IMR-90 (cell line): ENCODE measurements at regions not wholly inside any gene's neighbourhood (a gene's known extent, or its start where the extent isn't known, plus 50 kb on each side); places are given as distances from the start of the nearest gene placed in this dataset.

ENCODE experiments used
- ATAC-seq: fragments of 200-7000 bp; cut with Tn5 transposase; 2 replicates; pipeline ENCODE4 v1.9.1; 2020; ENCODE audit warnings: low read depth, mild to moderate bottlenecking, moderate library complexity
- BruUV-seq: library from RNA; stranded (reverse); fragments of 400-500 nt; replicated peaks from 2 replicates; lab custom pipeline; 2021; lab: Mats Ljungman, UMichigan
- CTCF ChIA-PET: fragments of 300-600 bp; formaldehyde crosslinking; extraction: SDS; loops from one replicate; lab custom pipeline; 2021; ENCODE audit warnings: antibody characterized with exemption; lab: Yijun Ruan, JAX
- POLR2A ChIA-PET: fragments of 300-600 bp; sonication (Branson Sonifier 250); formaldehyde crosslinking; loops from one replicate; lab custom pipeline; 2022; ENCODE audit warnings: antibody characterized with exemption; ENCODE audit not compliant: unreplicated experiment; lab: Charles Lee
- DNase-seq: peaks from one replicate; pipeline ENCODE4 v3.0.0; 2013
- H2AFZ ChIP-seq: replicated peaks from 2 replicates; pipeline ENCODE3; 2013; ENCODE audit warnings: low read length, mild to moderate bottlenecking; ENCODE audit not compliant: poor library complexity
- H2AK5ac ChIP-seq: 2 replicates; pipeline ENCODE4 v1.6.1; 2013; ENCODE audit warnings: low read depth, low read length, inconsistent platforms
- H2AK9ac ChIP-seq: replicated peaks from 2 replicates; pipeline ENCODE3; 2013; ENCODE audit warnings: mild to moderate bottlenecking, low read depth, low read length, moderate library complexity; ENCODE audit not compliant: poor library complexity
- H2BK120ac ChIP-seq: 2 replicates; pipeline ENCODE4 v1.6.1; 2013; ENCODE audit warnings: low read depth, low read length, inconsistent platforms
- H2BK15ac ChIP-seq: 3 replicates; pipeline ENCODE4 v1.6.1; 2013; ENCODE audit warnings: low read depth, low read length, inconsistent platforms
- H2BK20ac ChIP-seq: 2 replicates; pipeline ENCODE4 v1.6.1; 2013; ENCODE audit warnings: low read depth, mild to moderate bottlenecking, inconsistent platforms, low read length, moderate library complexity
- H2BK5ac ChIP-seq: 2 replicates; pipeline ENCODE4 v1.6.1; 2013; ENCODE audit warnings: mild to moderate bottlenecking, low read depth, low read length, inconsistent platforms; ENCODE audit not compliant: poor library complexity, severe bottlenecking
- H3K14ac ChIP-seq: replicated peaks from 2 replicates; pipeline ENCODE4 v1.6.1; 2013; ENCODE audit warnings: low read depth, low read length, inconsistent platforms
- H3K18ac ChIP-seq: 2 replicates; pipeline ENCODE4 v1.6.1; 2013; ENCODE audit warnings: low read depth, low read length, control low read depth
- H3K23ac ChIP-seq: 2 replicates; pipeline ENCODE4 v1.6.1; 2013; ENCODE audit warnings: low read depth, low read length, inconsistent platforms
- H3K27ac ChIP-seq: 2 replicates; pipeline ENCODE4 v1.5.1; 2013; ENCODE audit warnings: mild to moderate bottlenecking, control low read depth, low read length; ENCODE audit not compliant: insufficient read depth
- H3K27me3 ChIP-seq: 2 replicates; pipeline ENCODE4 v1.6.1; 2013; ENCODE audit warnings: low read length; ENCODE audit not compliant: control insufficient read depth, insufficient read depth
- H3K36me3 ChIP-seq: 2 replicates; pipeline ENCODE4 v1.6.1; 2013; ENCODE audit warnings: low read length, mixed read lengths; ENCODE audit not compliant: control insufficient read depth, insufficient read depth
- H3K4ac ChIP-seq: 2 replicates; pipeline ENCODE4 v1.6.1; 2013; ENCODE audit warnings: low read depth, low read length, inconsistent platforms
- H3K4me1 ChIP-seq: 2 replicates; pipeline ENCODE4 v1.6.1; 2013; ENCODE audit warnings: low read length, mixed read lengths; ENCODE audit not compliant: control insufficient read depth, insufficient read depth
- H3K4me2 ChIP-seq: 2 replicates; pipeline ENCODE4 v1.6.1; 2013; ENCODE audit warnings: low read depth, mild to moderate bottlenecking, control low read depth, low read length, moderate library complexity
- H3K4me3 ChIP-seq: 2 replicates; pipeline ENCODE4 v1.5.1; 2013; ENCODE audit warnings: low read depth, mild to moderate bottlenecking, control low read depth, low read length, moderate library complexity; ENCODE audit not compliant: insufficient read depth
- H3K56ac ChIP-seq: 2 replicates; pipeline ENCODE4 v1.6.1; 2013; ENCODE audit warnings: low read length, inconsistent platforms; ENCODE audit not compliant: insufficient read depth; ENCODE audit errors: extremely low read depth
- H3K79me1 ChIP-seq, 2 experiments: 2 replicates each; pipeline ENCODE4 v1.6.1; 2013; ENCODE audit warnings: low read length in 2 of 2, inconsistent platforms in 1 of 2, low read depth in 1 of 2
- H3K9ac ChIP-seq: 2 replicates; pipeline ENCODE4 v1.6.1; 2013; ENCODE audit warnings: low read depth, low read length, control low read depth
- H3K9me1 ChIP-seq: 2 replicates; pipeline ENCODE4 v1.6.1; 2013; ENCODE audit warnings: low read length, inconsistent platforms; ENCODE audit not compliant: insufficient read depth
- H3K9me3 ChIP-seq: 2 replicates; pipeline ENCODE4 v1.6.1; 2013; ENCODE audit warnings: low read length; ENCODE audit not compliant: control insufficient read depth, insufficient read depth
- H4K20me1 ChIP-seq: 2 replicates; pipeline ENCODE4 v1.6.1; 2013; ENCODE audit warnings: low read length, inconsistent platforms; ENCODE audit not compliant: insufficient read depth
- H4K5ac ChIP-seq: 2 replicates; pipeline ENCODE4 v1.6.1; 2013; ENCODE audit warnings: mild to moderate bottlenecking, low read depth, low read length, control low read depth
- H4K8ac ChIP-seq, 2 experiments: 2 replicates each; pipeline ENCODE4 v1.6.1; 2013; ENCODE audit warnings: low read depth in 2 of 2, low read length in 2 of 2, control low read depth in 1 of 2, inconsistent platforms in 1 of 2
- H4K91ac ChIP-seq: 2 replicates; pipeline ENCODE4 v1.6.1; 2013; ENCODE audit warnings: low read depth, low read length, inconsistent platforms; ENCODE audit not compliant: insufficient read depth
- BHLHE40 ChIP-seq: fragments of 150-350 bp; IDR thresholded peaks from 2 replicates; pipeline ENCODE4 v1.6.1; 2016; ENCODE audit warnings: mild to moderate bottlenecking, low read depth, low read length
- CEBPB ChIP-seq: IDR thresholded peaks from 2 replicates; pipeline ENCODE4 v1.6.1; 2012; ENCODE audit warnings: low read depth, low read length, improper control_type of control experiment
- CHD1 ChIP-seq: IDR thresholded peaks from 2 replicates; pipeline ENCODE4 v1.6.1; 2012; ENCODE audit warnings: low read depth, low read length, improper control_type of control experiment
- CTCF ChIP-seq: conservative IDR thresholded peaks from 2 replicates; pipeline ENCODE4 v1.5.1; 2012; ENCODE audit warnings: mild to moderate bottlenecking, low read depth, low read length, improper control_type of control experiment
- ELK1 ChIP-seq: fragments of 150-350 bp; IDR thresholded peaks from 2 replicates; pipeline ENCODE4 v1.6.1; 2016; ENCODE audit warnings: low read depth, mild to moderate bottlenecking, low read length, moderate library complexity, borderline replicate concordance
- FOS ChIP-seq: fragments of 150-350 bp; IDR thresholded peaks from 2 replicates; pipeline ENCODE4 v1.6.1; 2016; ENCODE audit warnings: low read depth, low read length
- MAFK ChIP-seq: IDR thresholded peaks from 2 replicates; pipeline ENCODE4 v1.6.1; 2012; ENCODE audit warnings: low read depth, low read length, improper control_type of control experiment
- MAZ ChIP-seq: IDR thresholded peaks from 2 replicates; pipeline ENCODE4 v1.6.1; 2012; ENCODE audit warnings: low read depth, mild to moderate bottlenecking, low read length, improper control_type of control experiment, moderate library complexity, borderline replicate concordance
- MXI1 ChIP-seq: IDR thresholded peaks from 2 replicates; pipeline ENCODE4 v1.6.1; 2012; ENCODE audit warnings: low read depth, mild to moderate bottlenecking, low read length, moderate library complexity, borderline replicate concordance
- NFE2L2 ChIP-seq: fragments of 150-350 bp; IDR thresholded peaks from 2 replicates; pipeline ENCODE4 v1.6.1; 2016; ENCODE audit warnings: low read depth, mild to moderate bottlenecking, low read length
- POLR2A ChIP-seq: IDR thresholded peaks from 2 replicates; pipeline ENCODE4 v1.6.1; 2012; ENCODE audit warnings: mild to moderate bottlenecking, low read depth, low read length
- RAD21 ChIP-seq: IDR thresholded peaks from 2 replicates; pipeline ENCODE4 v1.6.1; 2012; ENCODE audit warnings: low read length, improper control_type of control experiment
- RCOR1 ChIP-seq: IDR thresholded peaks from 2 replicates; pipeline ENCODE4 v1.6.1; 2012; ENCODE audit warnings: mild to moderate bottlenecking, low read length, improper control_type of control experiment; ENCODE audit not compliant: insufficient replicate concordance
- RFX5 ChIP-seq: IDR thresholded peaks from 2 replicates; pipeline ENCODE4 v1.8.0; 2012; ENCODE audit warnings: low read depth, mild to moderate bottlenecking, low read length, moderate library complexity
- SMC3 ChIP-seq: fragments of 150-350 bp; IDR thresholded peaks from 2 replicates; pipeline ENCODE4 v1.6.1; 2016; ENCODE audit warnings: low read depth, mild to moderate bottlenecking, antibody characterized with exemption, low read length, moderate library complexity
- USF2 ChIP-seq: fragments of 150-350 bp; IDR thresholded peaks from 2 replicates; pipeline ENCODE4 v1.6.1; 2017; ENCODE audit warnings: mild to moderate bottlenecking, antibody characterized with exemption, low read length, low read depth
- WGBS, 2 experiments: methylation state at CpG; one replicate each; pipeline versions ENCODE4 v1.1.5 to v1.1.7; 2013; ENCODE audit warnings: missing lambda C conversion rate in 2 of 2; ENCODE audit not compliant: insufficient read length in 1 of 2; ENCODE audit errors: extremely low coverage in 2 of 2; 5-methylcytosine and 5-hydroxymethylcytosine counted together
- dilution Hi-C: fragments of 300-500 bp; cut with HindIII; formaldehyde crosslinking; loops from one replicate; pipeline ENCODE4 v1.14.3; 2018; ENCODE audit warnings: low sequenced_read_pairs; ENCODE audit not compliant: unreplicated experiment
- in situ Hi-C: fragments of 300-500 bp; cut with MboI; formaldehyde crosslinking; loops from 3 replicates; pipeline ENCODE4 v1.14.3; 2019; ENCODE audit warnings: low sequenced_read_pairs, inconsistent platforms, mixed read lengths
- intact Hi-C: fragments of 100-400 bp; cut with micrococcal nuclease; formaldehyde crosslinking; loops from 2 replicates; pipeline ENCODE4 v1.10.0; 2022

- CTCF ChIA-PET: interaction anchor here (1.1 to 1.3 kb wide), 2 partner anchors 10 to 125 kb away, joined by 3 to 4 read pairs; no protein-coding TSS in a partner anchor
Observed at GRCh38 chr1:67545364-67545763, 115.2 kb upstream of the SERBP1 start.

More at GRCh38 chr1:67545364-67545763, 115.2 kb upstream of the SERBP1 start:
- Histone ChIP-seq H3K14ac (no peak overlapping the region), H4K5ac (no peak overlapping the region), H4K91ac (no peak overlapping the region), H3K36me3 (no peaks in the 10 kb centered on the region), H3K9me3 (no peaks in the 10 kb centered on the region), H3K4me3 (no peak overlapping the region), H2BK5ac (no peak overlapping the region), H3K4ac (no peak overlapping the region), H2AK5ac (no peak overlapping the region), H3K4me1 (no peaks in the 10 kb centered on the region), H3K27ac (no peak overlapping the region), H2BK15ac (no peak overlapping the region), H2BK20ac (no peak overlapping the region), H3K4me2 (no peak overlapping the region), H2AK9ac (no peak overlapping the region), H4K8ac (no peak overlapping the region), H3K27me3 (no peaks in the 10 kb centered on the region), H3K23ac (no peak overlapping the region), H3K56ac (no peak overlapping the region), H3K18ac (no peak overlapping the region), H2BK120ac (no peak overlapping the region), H4K20me1 (no peaks in the 10 kb centered on the region), H2AFZ (no peak overlapping the region), H3K79me1 (no peaks in the 10 kb centered on the region), H3K9me1 (peaks cover 3% of the 10 kb centered on the region; the same call in 1 of the 2 replicates), H3K9ac (no peak overlapping the region)
- no peak for TF ChIP-seq POLR2A
- no peak for TF ChIP-seq MAFK
- no peak for TF ChIP-seq SMC3
- TF ChIP-seq MAZ: no peak
- TF ChIP-seq MXI1: no peak
- no peak for TF ChIP-seq ELK1
- TF ChIP-seq BHLHE40: no peak
- no peak for TF ChIP-seq RAD21
- TF ChIP-seq FOS: no peak
- TF ChIP-seq RFX5: no peak
- no peak for TF ChIP-seq USF2
- TF ChIP-seq NFE2L2: no peak
- TF ChIP-seq CEBPB: no peak
- TF ChIP-seq CTCF: no peak
- no peak for TF ChIP-seq CHD1
- no peak for TF ChIP-seq RCOR1
- POLR2A ChIA-PET: no interaction called here
- dilution Hi-C loops (no loop called here), in situ Hi-C loops (loop anchor here (25.0 kb wide), 1 partner anchor 817 kb away; no protein-coding TSS in a partner anchor), intact Hi-C loops (no loop called here)
- no TSS peak for BruUV-seq
- no CpG with 5 or more reads among the region's 1 CpG for WGBS, 2 experiments
- DNase-seq: no peak
- no peak for ATAC-seq
